ENCODE measurements at regions not wholly inside any gene's neighbourhood (a gene's known extent, or its start where the extent isn't known, plus 50 kb on each side); places are given as distances from the start of the nearest gene placed in this dataset.

DNA sequence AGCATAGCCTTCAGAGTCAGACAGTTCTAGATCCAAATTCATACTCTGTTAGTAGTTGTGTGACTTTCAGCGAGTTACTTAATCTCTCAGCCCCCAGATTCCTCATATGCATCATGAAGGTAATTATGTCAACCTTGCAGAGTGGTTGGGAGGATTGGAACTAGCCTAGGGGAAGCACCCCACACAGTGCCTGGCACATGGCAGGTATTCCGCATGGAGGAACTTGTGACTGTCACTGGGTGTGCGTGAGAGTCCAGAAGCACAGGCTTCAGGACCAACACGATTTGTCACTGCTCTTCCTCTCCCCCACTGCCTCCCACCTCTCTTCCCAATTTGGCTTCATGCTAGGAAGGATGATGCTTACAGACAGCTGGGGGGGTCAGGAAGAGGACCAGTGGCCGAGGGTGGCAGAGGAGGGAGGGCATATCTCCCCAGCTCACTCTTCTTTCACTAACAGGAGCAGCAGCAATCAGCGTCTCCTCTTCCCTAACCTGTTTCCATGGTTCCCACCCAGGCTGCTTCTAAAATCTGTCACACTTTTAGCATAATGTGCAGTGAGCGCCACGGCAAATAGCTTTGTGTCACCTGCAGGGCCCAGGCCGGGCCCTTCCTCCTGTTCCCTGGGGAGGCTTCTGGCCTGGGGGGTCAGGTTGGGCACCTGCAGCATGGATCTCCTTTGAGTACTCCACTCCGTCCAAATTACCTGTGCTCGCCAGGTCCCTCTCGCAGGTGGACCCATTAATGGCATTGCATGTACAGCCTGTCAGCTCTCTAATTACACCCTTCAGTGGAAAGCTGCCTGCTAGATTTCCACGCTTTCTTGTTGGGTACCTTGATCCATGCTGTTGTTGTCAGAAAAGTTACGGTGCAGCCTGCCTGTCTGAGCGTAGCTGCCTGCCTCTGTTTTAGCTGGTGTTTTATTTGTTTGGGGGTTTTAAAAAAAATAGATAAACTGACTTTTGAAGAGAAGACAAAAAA lies 400.4 kb downstream of the NXPE2 start:
- Histone ChIP-seq H3K27me3 (ENCODE audit: control insufficient read depth, insufficient read depth, low read length) (peaks cover 4% of the 10 kb centered on the region), H3K36me3 (ENCODE audit: control insufficient read depth, insufficient read depth, low read length) (no peaks in the 10 kb centered on the region), H3K4me3 (ENCODE audit: low read depth, low read length) (no peak overlapping the region)
- DNase-seq (ENCODE audit: low read depth), result no peak
- TF ChIP-seq, protein P1, sequence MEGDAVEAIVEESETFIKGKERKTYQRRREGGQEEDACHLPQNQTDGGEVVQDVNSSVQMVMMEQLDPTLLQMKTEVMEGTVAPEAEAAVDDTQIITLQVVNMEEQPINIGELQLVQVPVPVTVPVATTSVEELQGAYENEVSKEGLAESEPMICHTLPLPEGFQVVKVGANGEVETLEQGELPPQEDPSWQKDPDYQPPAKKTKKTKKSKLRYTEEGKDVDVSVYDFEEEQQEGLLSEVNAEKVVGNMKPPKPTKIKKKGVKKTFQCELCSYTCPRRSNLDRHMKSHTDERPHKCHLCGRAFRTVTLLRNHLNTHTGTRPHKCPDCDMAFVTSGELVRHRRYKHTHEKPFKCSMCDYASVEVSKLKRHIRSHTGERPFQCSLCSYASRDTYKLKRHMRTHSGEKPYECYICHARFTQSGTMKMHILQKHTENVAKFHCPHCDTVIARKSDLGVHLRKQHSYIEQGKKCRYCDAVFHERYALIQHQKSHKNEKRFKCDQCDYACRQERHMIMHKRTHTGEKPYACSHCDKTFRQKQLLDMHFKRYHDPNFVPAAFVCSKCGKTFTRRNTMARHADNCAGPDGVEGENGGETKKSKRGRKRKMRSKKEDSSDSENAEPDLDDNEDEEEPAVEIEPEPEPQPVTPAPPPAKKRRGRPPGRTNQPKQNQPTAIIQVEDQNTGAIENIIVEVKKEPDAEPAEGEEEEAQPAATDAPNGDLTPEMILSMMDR (IDR thresholded peaks at IDR 0.05; ENCODE audit: insufficient read depth, low read length, poor library complexity, severe bottlenecking), result no peak

GRCh38 chr11:115080923-115081680 lies 402.8 kb downstream of the NXPE2 start:
- no peak for DNase-seq (ENCODE audit: low read depth)
- H3K4me3 ChIP-seq (ENCODE audit: low read depth, low read length), result no peak overlapping the region
- H3K36me3 ChIP-seq (ENCODE audit: control insufficient read depth, insufficient read depth, low read length), result no peaks in the 10 kb centered on the region
- TF ChIP-seq, protein P1 (IDR thresholded peaks at IDR 0.05; ENCODE audit: insufficient read depth, low read length, poor library complexity, severe bottlenecking), result no peak
- H3K27me3 ChIP-seq (ENCODE audit: control insufficient read depth, insufficient read depth, low read length), result peaks cover 6% of the 10 kb centered on the region

DNA sequence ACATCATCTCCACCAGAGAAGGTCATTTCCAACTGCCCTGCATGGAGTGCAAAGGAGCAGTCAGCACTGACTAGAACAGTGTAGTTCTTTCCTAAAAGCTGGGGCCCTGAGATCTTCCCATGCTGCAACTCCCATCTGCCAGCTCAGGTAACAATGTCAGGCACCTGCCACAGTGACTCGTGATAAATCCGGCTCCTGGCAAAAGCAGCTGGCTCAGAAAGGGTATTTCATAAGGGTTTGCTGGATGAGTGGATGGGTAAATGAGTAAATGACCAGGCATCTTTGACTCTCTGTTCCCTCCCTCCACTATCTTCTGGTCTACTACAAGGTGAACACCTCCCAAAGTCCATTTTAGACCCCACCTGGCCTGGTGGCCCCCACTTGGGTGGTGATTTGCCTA lies 403.6 kb downstream of the NXPE2 start:
- peaks cover 6% of the 10 kb centered on the region for H3K27me3 ChIP-seq (ENCODE audit: control insufficient read depth, insufficient read depth, low read length)
- TF ChIP-seq, protein P1 (IDR thresholded peaks at IDR 0.05; ENCODE audit: insufficient read depth, low read length, poor library complexity, severe bottlenecking), result no peak
- DNase-seq (ENCODE audit: low read depth), result no peak

DNA sequence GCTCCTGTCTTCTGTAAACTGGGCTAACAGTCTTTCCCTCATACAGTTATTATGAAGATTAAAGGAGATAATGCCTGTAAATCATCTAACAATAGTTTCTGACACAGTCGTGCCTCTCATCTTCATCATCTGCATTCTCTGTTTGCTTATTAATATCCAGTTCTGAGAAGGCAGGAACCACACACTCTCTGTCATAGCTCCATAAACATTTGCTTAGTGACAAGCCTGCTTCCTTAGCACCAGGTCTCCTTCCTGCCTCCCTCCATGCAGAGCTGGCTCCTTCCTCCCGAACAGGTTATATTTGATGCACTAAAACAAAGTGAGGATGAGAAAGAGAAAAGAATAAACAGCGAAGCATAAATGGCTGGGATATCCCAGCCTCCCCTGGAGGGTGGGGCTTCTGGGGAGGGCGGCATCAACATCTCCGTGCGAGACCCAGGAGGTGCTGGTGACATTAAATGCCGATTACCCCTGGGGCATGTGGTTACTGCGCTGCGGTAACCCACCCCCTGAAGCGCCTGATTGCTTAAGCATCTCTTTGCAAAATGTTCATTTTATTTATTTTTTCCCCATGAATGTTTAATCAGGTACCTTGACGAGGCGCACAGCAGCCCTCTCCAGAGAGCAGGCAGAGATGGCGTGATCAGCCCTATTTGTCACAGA lies 404.9 kb downstream of the NXPE2 start:
- no peak overlapping the region for H3K4me3 ChIP-seq (ENCODE audit: low read depth, low read length)
- peaks cover 6% of the 10 kb centered on the region for H3K27me3 ChIP-seq (ENCODE audit: control insufficient read depth, insufficient read depth, low read length)
- no peak for DNase-seq (ENCODE audit: low read depth)
- TF ChIP-seq, protein P1 (IDR thresholded peaks at IDR 0.05; ENCODE audit: insufficient read depth, low read length, poor library complexity, severe bottlenecking), result no peak
- no peaks in the 10 kb centered on the region for H3K36me3 ChIP-seq (ENCODE audit: control insufficient read depth, insufficient read depth, low read length)

More for the DNA sequence above, 403.6 kb downstream of the NXPE2 start:
- H3K4me3 ChIP-seq (ENCODE audit: low read depth, low read length), result no peak overlapping the region
- no peaks in the 10 kb centered on the region for H3K36me3 ChIP-seq (ENCODE audit: control insufficient read depth, insufficient read depth, low read length)

DNA sequence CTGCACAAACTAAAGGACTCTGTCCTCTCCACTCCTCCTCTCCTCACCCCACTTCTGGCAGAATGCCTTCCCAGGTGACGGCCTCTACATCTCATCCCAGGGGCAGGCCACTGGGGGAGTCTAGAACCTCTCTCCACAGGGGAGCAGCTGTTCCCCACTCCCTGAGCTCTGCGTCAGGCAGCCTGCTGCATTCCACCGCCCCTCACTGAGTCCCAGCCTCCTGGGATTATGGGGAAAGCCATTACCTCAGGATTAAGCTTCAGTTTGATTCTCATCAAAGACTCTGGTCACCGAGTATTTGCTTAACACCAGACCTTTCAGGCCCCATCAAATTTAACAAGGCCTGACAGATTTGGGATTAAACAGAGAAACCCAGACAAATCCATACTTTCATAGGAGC lies 405.9 kb downstream of the NXPE2 start:
- peaks cover 2% of the 10 kb centered on the region for H3K27me3 ChIP-seq (ENCODE audit: control insufficient read depth, insufficient read depth, low read length)
- H3K4me3 ChIP-seq (ENCODE audit: low read depth, low read length), result no peak overlapping the region
- TF ChIP-seq, protein P1 (IDR thresholded peaks at IDR 0.05; ENCODE audit: insufficient read depth, low read length, poor library complexity, severe bottlenecking), result no peak
- no peak for DNase-seq (ENCODE audit: low read depth)
- no peaks in the 10 kb centered on the region for H3K36me3 ChIP-seq (ENCODE audit: control insufficient read depth, insufficient read depth, low read length)

Measured in kidney epithelial cell (primary cell).